Cardiac fibroblast (primary cell): ENCODE measurements at regions not wholly inside any gene's neighbourhood (a gene's known extent, or its start where the extent isn't known, plus 50 kb on each side); places are given as distances from the start of the nearest gene placed in this dataset.

Experiments
- DNase-seq, 2 donors: peaks; one replicate each; pipeline versions ENCODE4 v3.0.0 to v3.0.0-alpha.2; 2010; ENCODE audit warnings: low read depth in 2 of 2
- H3K4me3 ChIP-seq, 2 donors: replicated peaks in 1 of 2; 1 replicate in 1 of 2; 2 replicates in 1 of 2; pipeline ENCODE4 v1.5.1; 2011; ENCODE audit warnings: low read depth in 2 of 2, low read length in 2 of 2, mild to moderate bottlenecking in 2 of 2, moderate library complexity in 1 of 2
- TF ChIP-seq, protein P1 (sequence below): IDR thresholded peaks from one replicate; pipeline ENCODE4 v1.5.1; 2011; ENCODE audit warnings: low read depth, mild to moderate bottlenecking, low read length, inconsistent platforms

- peak; percentile 8 to 10 for DNase-seq
- no peak overlapping the region for H3K4me3 ChIP-seq
- TF ChIP-seq, protein P1, sequence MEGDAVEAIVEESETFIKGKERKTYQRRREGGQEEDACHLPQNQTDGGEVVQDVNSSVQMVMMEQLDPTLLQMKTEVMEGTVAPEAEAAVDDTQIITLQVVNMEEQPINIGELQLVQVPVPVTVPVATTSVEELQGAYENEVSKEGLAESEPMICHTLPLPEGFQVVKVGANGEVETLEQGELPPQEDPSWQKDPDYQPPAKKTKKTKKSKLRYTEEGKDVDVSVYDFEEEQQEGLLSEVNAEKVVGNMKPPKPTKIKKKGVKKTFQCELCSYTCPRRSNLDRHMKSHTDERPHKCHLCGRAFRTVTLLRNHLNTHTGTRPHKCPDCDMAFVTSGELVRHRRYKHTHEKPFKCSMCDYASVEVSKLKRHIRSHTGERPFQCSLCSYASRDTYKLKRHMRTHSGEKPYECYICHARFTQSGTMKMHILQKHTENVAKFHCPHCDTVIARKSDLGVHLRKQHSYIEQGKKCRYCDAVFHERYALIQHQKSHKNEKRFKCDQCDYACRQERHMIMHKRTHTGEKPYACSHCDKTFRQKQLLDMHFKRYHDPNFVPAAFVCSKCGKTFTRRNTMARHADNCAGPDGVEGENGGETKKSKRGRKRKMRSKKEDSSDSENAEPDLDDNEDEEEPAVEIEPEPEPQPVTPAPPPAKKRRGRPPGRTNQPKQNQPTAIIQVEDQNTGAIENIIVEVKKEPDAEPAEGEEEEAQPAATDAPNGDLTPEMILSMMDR, result peak; percentile 20
Measured at GRCh38 chr2:222038067-222038802, 260.6 kb downstream of the PAX3 start.

- TF ChIP-seq, protein P1, result no peak
- DNase-seq, result no peak
- H3K4me3 ChIP-seq, result no peak overlapping the region
Measured at GRCh38 chr2:222037211-222037610, 261.6 kb downstream of the PAX3 start.

GRCh38 chr2:222034058-222034457 is 264.7 kb downstream of the PAX3 start:
- no peak for DNase-seq
- H3K4me3 ChIP-seq, result no peak overlapping the region
- TF ChIP-seq, protein P1, result no peak

GRCh38 chr2:222033541-222033940 is 265.3 kb downstream of the PAX3 start:
- DNase-seq, result no peak
- TF ChIP-seq, protein P1, result no peak
- H3K4me3 ChIP-seq, result no peak overlapping the region

DNA sequence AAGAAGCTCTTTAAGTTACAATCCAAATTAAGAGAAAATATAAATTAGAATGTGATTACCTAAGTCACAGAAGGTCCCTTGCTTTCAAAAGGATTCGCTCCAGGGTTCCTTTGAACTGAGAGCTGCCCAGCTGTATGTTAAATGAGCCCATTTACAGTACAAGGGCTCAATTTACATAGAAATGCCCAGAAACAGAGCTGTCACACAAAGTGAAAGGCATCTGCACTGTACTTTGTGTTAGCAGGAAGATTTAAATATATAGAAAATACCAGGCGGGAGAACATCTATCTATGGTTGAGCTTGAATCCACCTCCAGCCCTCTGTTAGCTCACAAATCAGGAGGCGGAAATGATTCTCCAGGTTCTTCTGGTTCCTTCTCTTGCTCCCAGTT is 272.9 kb downstream of the PAX3 start:
- TF ChIP-seq, protein P1, result no peak
- DNase-seq, result no peak
- no peak overlapping the region for H3K4me3 ChIP-seq

- TF ChIP-seq, protein P1, result peak; percentile 64
- no peak overlapping the region for H3K4me3 ChIP-seq
- DNase-seq, result peak; percentile 49 to 61
Measured at GRCh38 chr2:222024932-222025880, 273.6 kb downstream of the PAX3 start.
